HepG2 (cell line): ENCODE measurements at regions not wholly inside any gene's neighbourhood (a gene's known extent, or its start where the extent isn't known, plus 50 kb on each side); places are given as distances from the start of the nearest gene placed in this dataset.

ENCODE experiments used
- CEBPB ChIP-seq: IDR thresholded peaks from 2 replicates; pipeline ENCODE4 v1.6.1; 2011; ENCODE audit warnings: low read depth, low read length, improper control_type of control experiment, borderline replicate concordance
- CENPX ChIP-seq: sonication (generic); formaldehyde crosslinking; IDR thresholded peaks from 2 replicates; pipeline ENCODE4 v1.9.0; 2021; ENCODE audit warnings: mild to moderate bottlenecking, missing genetic modification reagents, moderate library complexity
- CTCF ChIP-seq: sonication (generic); formaldehyde crosslinking; IDR thresholded peaks from 2 replicates; pipeline ENCODE4 v1.5.0; 2020; ENCODE audit warnings: mild to moderate bottlenecking, missing genetic modification reagents, moderate library complexity
- GPBP1L1 ChIP-seq: sonication (generic); formaldehyde crosslinking; IDR thresholded peaks from 2 replicates; pipeline ENCODE4 v1.5.0; 2020; ENCODE audit warnings: mild to moderate bottlenecking, missing genetic modification reagents
- HMG20B ChIP-seq: conservative IDR thresholded peaks from 2 replicates; pipeline ENCODE4 v1.6.1; 2016; ENCODE audit warnings: missing genetic modification reagents, missing compliant biosample characterization
- MAFF ChIP-seq: IDR thresholded peaks from 2 replicates; pipeline ENCODE4 v1.6.1; 2011; ENCODE audit warnings: low read depth, low read length, improper control_type of control experiment
- POLR2A ChIP-seq, 2 experiments: IDR thresholded peaks; 2 replicates each; pipeline ENCODE4 v1.6.1; 2011; ENCODE audit warnings: low read depth in 2 of 2, low read length in 2 of 2, mild to moderate bottlenecking in 1 of 2, moderate library complexity in 1 of 2; ENCODE audit not compliant: insufficient read depth in 1 of 2
- ZBTB34 ChIP-seq: sonication (generic); formaldehyde crosslinking; IDR thresholded peaks from 2 replicates; pipeline ENCODE4 v1.8.0; 2022; ENCODE audit warnings: mild to moderate bottlenecking, missing genetic modification reagents
- ZFP37 ChIP-seq: sonication (generic); formaldehyde crosslinking; IDR thresholded peaks from 2 replicates; pipeline ENCODE4 v1.4.0; 2020; ENCODE audit warnings: missing genetic modification reagents, borderline replicate concordance
- TF ChIP-seq, protein P1 (sequence below): sonication (generic); formaldehyde crosslinking; IDR thresholded peaks from 2 replicates; pipeline ENCODE4 v1.4.0; 2020; ENCODE audit warnings: missing genetic modification reagents, mild to moderate bottlenecking, borderline replicate concordance

- TF ChIP-seq ZBTB34 (CRISPR knock-in tag) (no peak), CTCF (CRISPR knock-in tag) (no peak), CEBPB (no peak), ZFP37 (no peak), GPBP1L1 (CRISPR knock-in tag) (no peak), CENPX (no peak), MAFF (no peak), HMG20B (CRISPR knock-in tag) (no peak), POLR2A (IDR thresholded peaks at IDR 0.05; ENCODE audit: insufficient read depth in 1 of 2, low read depth in 2 of 2, low read length in 2 of 2) (no peak)
- TF ChIP-seq, protein P1, sequence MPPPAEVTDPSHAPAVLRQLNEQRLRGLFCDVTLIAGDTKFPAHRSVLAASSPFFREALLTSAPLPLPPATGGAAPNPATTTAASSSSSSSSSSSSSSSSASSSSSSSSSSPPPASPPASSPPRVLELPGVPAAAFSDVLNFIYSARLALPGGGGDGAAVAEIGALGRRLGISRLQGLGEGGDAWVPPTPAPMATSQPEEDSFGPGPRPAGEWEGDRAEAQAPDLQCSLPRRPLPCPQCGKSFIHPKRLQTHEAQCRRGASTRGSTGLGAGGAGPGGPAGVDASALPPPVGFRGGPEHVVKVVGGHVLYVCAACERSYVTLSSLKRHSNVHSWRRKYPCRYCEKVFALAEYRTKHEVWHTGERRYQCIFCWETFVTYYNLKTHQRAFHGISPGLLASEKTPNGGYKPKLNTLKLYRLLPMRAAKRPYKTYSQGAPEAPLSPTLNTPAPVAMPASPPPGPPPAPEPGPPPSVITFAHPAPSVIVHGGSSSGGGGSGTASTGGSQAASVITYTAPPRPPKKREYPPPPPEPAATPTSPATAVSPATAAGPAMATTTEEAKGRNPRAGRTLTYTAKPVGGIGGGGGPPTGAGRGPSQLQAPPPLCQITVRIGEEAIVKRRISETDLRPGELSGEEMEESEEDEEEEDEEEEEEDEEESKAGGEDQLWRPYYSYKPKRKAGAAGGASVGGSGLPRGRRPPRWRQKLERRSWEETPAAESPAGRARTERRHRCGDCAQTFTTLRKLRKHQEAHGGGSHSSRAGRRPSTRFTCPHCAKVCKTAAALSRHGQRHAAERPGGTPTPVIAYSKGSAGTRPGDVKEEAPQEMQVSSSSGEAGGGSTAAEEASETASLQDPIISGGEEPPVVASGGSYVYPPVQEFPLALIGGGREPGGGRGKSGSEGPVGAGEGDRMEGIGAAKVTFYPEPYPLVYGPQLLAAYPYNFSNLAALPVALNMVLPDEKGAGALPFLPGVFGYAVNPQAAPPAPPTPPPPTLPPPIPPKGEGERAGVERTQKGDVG (CRISPR knock-in tag) = no peak
These were observed 86.4 kb downstream of the MRM1 start for GRCh38 chr17:36687736-36688135.
